Sciatic nerve (tissue), 2 donors: ENCODE measurements at regions not wholly inside any gene's neighbourhood (a gene's known extent, or its start where the extent isn't known, plus 50 kb on each side); places are given as distances from the start of the nearest gene placed in this dataset.

ENCODE experiments used
- ATAC-seq: fragments of 200-7000 bp; cut with Tn5 transposase; one replicate; pipeline ENCODE4 v1.9.1; 2020; ENCODE audit warnings: mild to moderate bottlenecking, moderate library complexity
- DNase-seq: peaks from one replicate; pipeline ENCODE4 v3.0.0-alpha.2; 2020; ENCODE audit warnings: low spot score
- intact Hi-C: fragments of 100-400 bp; cut with DNase I; formaldehyde crosslinking; loops from one replicate; pipeline ENCODE4 v1.14.2; 2022
- donor health status: DM: no; HTN: no; CAD: no.
- donor health status: DM: no; HTN: no; CAD: no.

GRCh38 chr5:3995954-3996619, 400.5 kb downstream of the IRX1 start:
- DNase-seq (no peak), ATAC-seq (no peak)
- intact Hi-C loops: no loop called here

GRCh38 chr5:3996707-3997336, 401.2 kb downstream of the IRX1 start:
- ATAC-seq (no peak), DNase-seq (no peak)
- intact Hi-C loops: no loop called here

GRCh38 chr5:3997670-3998069, 402.0 kb downstream of the IRX1 start:
- no peak for DNase-seq
- intact Hi-C loops: no loop called here
- no peak for ATAC-seq

- intact Hi-C loops: no loop called here
- no peak for ATAC-seq
- DNase-seq: no peak
Observed at GRCh38 chr5:3999929-4000328, 404.3 kb downstream of the IRX1 start.

GRCh38 chr5:4001004-4001403, 405.4 kb downstream of the IRX1 start:
- ATAC-seq (no peak), DNase-seq (no peak)
- intact Hi-C loops: no loop called here

GRCh38 chr5:4001758-4002533, 406.3 kb downstream of the IRX1 start:
- DNase-seq: no peak
- intact Hi-C loops: no loop called here
- no peak for ATAC-seq

- intact Hi-C loops: no loop called here
Observed at GRCh38 chr5:4005335-4005734, 409.7 kb downstream of the IRX1 start.

GRCh38 chr5:4007001-4007400, 411.4 kb downstream of the IRX1 start:
- intact Hi-C loops: no loop called here
- ATAC-seq (no peak), DNase-seq (no peak)

More at GRCh38 chr5:4005335-4005734, 409.7 kb downstream of the IRX1 start:
- DNase-seq: no peak
- ATAC-seq: no peak

- intact Hi-C loops: no loop called here
- DNase-seq (no peak), ATAC-seq (no peak)
Observed at GRCh38 chr5:4011943-4012342, 416.3 kb downstream of the IRX1 start.

- DNase-seq: no peak
- intact Hi-C loops: no loop called here
- no peak for ATAC-seq
Observed at GRCh38 chr5:4013106-4013898, 417.7 kb downstream of the IRX1 start.

- ATAC-seq (no peak), DNase-seq (no peak)
- intact Hi-C loops: no loop called here
Observed at GRCh38 chr5:4015709-4016108, 420.1 kb downstream of the IRX1 start.

- ATAC-seq: no peak
Observed at GRCh38 chr5:4017076-4017803, 421.6 kb downstream of the IRX1 start.

GRCh38 chr5:4018007-4018406, 422.4 kb downstream of the IRX1 start:
- intact Hi-C loops: no loop called here
- peak; percentile 66 for ATAC-seq

More at GRCh38 chr5:4017076-4017803, 421.6 kb downstream of the IRX1 start:
- intact Hi-C loops: no loop called here
- no peak for DNase-seq

GRCh38 chr5:4019009-4019769, 423.6 kb downstream of the IRX1 start:
- intact Hi-C loops: no loop called here
- ATAC-seq (peak; percentile 83), DNase-seq (no peak)

More at GRCh38 chr5:4018007-4018406, 422.4 kb downstream of the IRX1 start:
- DNase-seq: no peak

GRCh38 chr5:4019841-4020240, 424.2 kb downstream of the IRX1 start:
- ATAC-seq (peak; percentile 59), DNase-seq (no peak)
- intact Hi-C loops: no loop called here

GRCh38 chr5:4020400-4020799, 424.8 kb downstream of the IRX1 start:
- ATAC-seq (no peak), DNase-seq (no peak)
- intact Hi-C loops: no loop called here

- intact Hi-C loops: no loop called here
- DNase-seq (no peak), ATAC-seq (no peak)
Observed at GRCh38 chr5:4022056-4022670, 426.5 kb downstream of the IRX1 start.
